Progenitor cell of endocrine pancreas (in vitro differentiated cells): ENCODE measurements at regions not wholly inside any gene's neighbourhood (a gene's known extent, or its start where the extent isn't known, plus 50 kb on each side); places are given as distances from the start of the nearest gene placed in this dataset.

Source experiments
- DNase-seq: peaks from one replicate; pipeline ENCODE4 v3.0.0; 2021; ENCODE audit warnings: low spot score; ENCODE audit not compliant: unreplicated experiment
- H3K27ac Mint-ChIP-seq: 2 replicates; pipeline ENCODE4 v1.8.0; 2021; ENCODE audit warnings: mild to moderate bottlenecking, moderate library complexity, mixed read lengths
- H3K27me3 Mint-ChIP-seq: 2 replicates; pipeline ENCODE4 v1.8.0; 2021; ENCODE audit warnings: mixed read lengths
- H3K36me3 Mint-ChIP-seq: 2 replicates; pipeline ENCODE4 v1.8.0; 2022; ENCODE audit warnings: mixed read lengths; ENCODE audit not compliant: insufficient read depth
- H3K4me1 Mint-ChIP-seq: 2 replicates; pipeline ENCODE4 v1.8.0; 2021; ENCODE audit warnings: low read depth, mixed read lengths
- H3K4me3 Mint-ChIP-seq: 2 replicates; pipeline ENCODE4 v1.8.0; 2021; ENCODE audit warnings: low read depth, mild to moderate bottlenecking, moderate library complexity, mixed read lengths
- H3K9me3 Mint-ChIP-seq: 2 replicates; pipeline ENCODE4 v1.8.0; 2021; ENCODE audit warnings: low read depth, mixed read lengths
- CTCF ChIP-seq: fragments of 200-600 bp; sonication (generic); IDR thresholded peaks from one replicate; pipeline ENCODE4 v1.5.0; 2021; ENCODE audit warnings: antibody characterized with exemption, mild to moderate bottlenecking; ENCODE audit not compliant: unreplicated experiment

- TF ChIP-seq CTCF: no peak
- Mint-ChIP-seq H3K4me3 (no peak overlapping the region), H3K36me3 (no peaks in the 10 kb centered on the region), H3K9me3 (no peaks in the 10 kb centered on the region), H3K4me1 (peaks cover 5% of the 10 kb centered on the region), H3K27ac (no peak overlapping the region), H3K27me3 (peaks cover 12% of the 10 kb centered on the region)
- no peak for DNase-seq
These were observed 306.7 kb downstream of the NPHP4 start for GRCh38 chr1:5685446-5686040.

- TF ChIP-seq CTCF: no peak
- Mint-ChIP-seq H3K9me3 (no peaks in the 10 kb centered on the region), H3K36me3 (no peaks in the 10 kb centered on the region), H3K27ac (no peak overlapping the region), H3K4me1 (peaks cover 5% of the 10 kb centered on the region), H3K4me3 (no peak overlapping the region), H3K27me3 (peaks cover 9% of the 10 kb centered on the region)
- no peak for DNase-seq
These were observed 307.4 kb downstream of the NPHP4 start for GRCh38 chr1:5684791-5685190.

- Mint-ChIP-seq H3K4me3 (no peak overlapping the region), H3K4me1 (peaks cover 4% of the 10 kb centered on the region), H3K27me3 (peaks cover 11% of the 10 kb centered on the region), H3K36me3 (no peaks in the 10 kb centered on the region), H3K9me3 (no peaks in the 10 kb centered on the region), H3K27ac (no peak overlapping the region)
- no peak for TF ChIP-seq CTCF
- DNase-seq: no peak
These were observed 308.8 kb downstream of the NPHP4 start for GRCh38 chr1:5683446-5683845.

GRCh38 chr1:5682626-5683225 is 309.5 kb downstream of the NPHP4 start:
- peaks cover 2% of the 10 kb centered on the region for H3K4me1 Mint-ChIP-seq
- DNase-seq: no peak
- no peaks in the 10 kb centered on the region for H3K36me3 Mint-ChIP-seq
- no peak overlapping the region for H3K27ac Mint-ChIP-seq
- no peak for TF ChIP-seq CTCF
- H3K9me3 Mint-ChIP-seq: no peaks in the 10 kb centered on the region
- no peak overlapping the region for H3K4me3 Mint-ChIP-seq
- H3K27me3 Mint-ChIP-seq: peaks cover 15% of the 10 kb centered on the region

- Mint-ChIP-seq H3K27ac (no peak overlapping the region), H3K27me3 (peaks cover 15% of the 10 kb centered on the region), H3K36me3 (no peaks in the 10 kb centered on the region), H3K9me3 (no peaks in the 10 kb centered on the region), H3K4me1 (peaks cover 2% of the 10 kb centered on the region), H3K4me3 (no peak overlapping the region)
- no peak for DNase-seq
- no peak for TF ChIP-seq CTCF
These were observed 310.6 kb downstream of the NPHP4 start for GRCh38 chr1:5681654-5682053.
